ENCODE measurements at regions not wholly inside any gene's neighbourhood (a gene's known extent, or its start where the extent isn't known, plus 50 kb on each side); places are given as distances from the start of the nearest gene placed in this dataset.

- no peak overlapping the region for H3K9ac ChIP-seq
- no peak overlapping the region for H3K27ac ChIP-seq
- H3K9me3 ChIP-seq (ENCODE audit: control insufficient read depth, low read length) = no peaks in the 10 kb centered on the region
- H3K27me3 ChIP-seq (ENCODE audit: control insufficient read depth, insufficient read depth, low read length) = no peaks in the 10 kb centered on the region
- no peak overlapping the region for H3K4me2 ChIP-seq (ENCODE audit: low read length)
- no peaks in the 10 kb centered on the region for H3K4me1 ChIP-seq
- H3K4me3 ChIP-seq (ENCODE audit: low read depth, low read length) = no peak overlapping the region
- H2AFZ ChIP-seq = no peak overlapping the region
- H3K79me2 ChIP-seq = no peaks in the 10 kb centered on the region
- TF ChIP-seq, protein P1, sequence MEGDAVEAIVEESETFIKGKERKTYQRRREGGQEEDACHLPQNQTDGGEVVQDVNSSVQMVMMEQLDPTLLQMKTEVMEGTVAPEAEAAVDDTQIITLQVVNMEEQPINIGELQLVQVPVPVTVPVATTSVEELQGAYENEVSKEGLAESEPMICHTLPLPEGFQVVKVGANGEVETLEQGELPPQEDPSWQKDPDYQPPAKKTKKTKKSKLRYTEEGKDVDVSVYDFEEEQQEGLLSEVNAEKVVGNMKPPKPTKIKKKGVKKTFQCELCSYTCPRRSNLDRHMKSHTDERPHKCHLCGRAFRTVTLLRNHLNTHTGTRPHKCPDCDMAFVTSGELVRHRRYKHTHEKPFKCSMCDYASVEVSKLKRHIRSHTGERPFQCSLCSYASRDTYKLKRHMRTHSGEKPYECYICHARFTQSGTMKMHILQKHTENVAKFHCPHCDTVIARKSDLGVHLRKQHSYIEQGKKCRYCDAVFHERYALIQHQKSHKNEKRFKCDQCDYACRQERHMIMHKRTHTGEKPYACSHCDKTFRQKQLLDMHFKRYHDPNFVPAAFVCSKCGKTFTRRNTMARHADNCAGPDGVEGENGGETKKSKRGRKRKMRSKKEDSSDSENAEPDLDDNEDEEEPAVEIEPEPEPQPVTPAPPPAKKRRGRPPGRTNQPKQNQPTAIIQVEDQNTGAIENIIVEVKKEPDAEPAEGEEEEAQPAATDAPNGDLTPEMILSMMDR (IDR thresholded peaks at IDR 0.05) = no peak
- no peaks in the 10 kb centered on the region for H3K36me3 ChIP-seq (ENCODE audit: control insufficient read depth, insufficient read depth, low read length)
Measured at GRCh38 chr2:142347751-142348150, 216.9 kb upstream of the LRP1B start.

GRCh38 chr2:142339261-142339660, 208.4 kb upstream of the LRP1B start:
- Histone ChIP-seq H3K4me1 (no peaks in the 10 kb centered on the region), H3K79me2 (no peaks in the 10 kb centered on the region), H3K9ac (no peak overlapping the region), H3K9me3 (ENCODE audit: control insufficient read depth, low read length) (no peaks in the 10 kb centered on the region), H3K27ac (no peak overlapping the region), H3K4me2 (ENCODE audit: low read length) (no peak overlapping the region), H3K4me3 (ENCODE audit: low read depth, low read length) (no peak overlapping the region), H2AFZ (no peak overlapping the region), H3K27me3 (ENCODE audit: control insufficient read depth, insufficient read depth, low read length) (no peaks in the 10 kb centered on the region), H3K36me3 (ENCODE audit: control insufficient read depth, insufficient read depth, low read length) (no peaks in the 10 kb centered on the region)
- TF ChIP-seq, protein P1 (IDR thresholded peaks at IDR 0.05) = no peak

- Histone ChIP-seq H3K27me3 (ENCODE audit: control insufficient read depth, insufficient read depth, low read length) (no peaks in the 10 kb centered on the region), H3K4me2 (ENCODE audit: low read length) (no peak overlapping the region), H3K4me3 (ENCODE audit: low read depth, low read length) (no peak overlapping the region), H3K9ac (no peak overlapping the region), H3K36me3 (ENCODE audit: control insufficient read depth, insufficient read depth, low read length) (no peaks in the 10 kb centered on the region), H3K9me3 (ENCODE audit: control insufficient read depth, low read length) (no peaks in the 10 kb centered on the region), H3K79me2 (no peaks in the 10 kb centered on the region), H2AFZ (no peak overlapping the region), H3K27ac (no peak overlapping the region), H3K4me1 (no peaks in the 10 kb centered on the region)
- TF ChIP-seq, protein P1 (IDR thresholded peaks at IDR 0.05) = no peak
Measured at GRCh38 chr2:142332196-142332595, 201.4 kb upstream of the LRP1B start.

GRCh38 chr2:142330458-142330857, 199.6 kb upstream of the LRP1B start:
- no peak overlapping the region for H3K4me2 ChIP-seq (ENCODE audit: low read length)
- H3K27ac ChIP-seq = no peak overlapping the region
- H3K9me3 ChIP-seq (ENCODE audit: control insufficient read depth, low read length) = no peaks in the 10 kb centered on the region
- no peaks in the 10 kb centered on the region for H3K36me3 ChIP-seq (ENCODE audit: control insufficient read depth, insufficient read depth, low read length)
- no peaks in the 10 kb centered on the region for H3K27me3 ChIP-seq (ENCODE audit: control insufficient read depth, insufficient read depth, low read length)
- H3K4me1 ChIP-seq = no peaks in the 10 kb centered on the region
- no peak overlapping the region for H2AFZ ChIP-seq
- H3K9ac ChIP-seq = no peak overlapping the region
- TF ChIP-seq, protein P1 (IDR thresholded peaks at IDR 0.05) = no peak
- H3K79me2 ChIP-seq = no peaks in the 10 kb centered on the region
- no peak overlapping the region for H3K4me3 ChIP-seq (ENCODE audit: low read depth, low read length)

- Histone ChIP-seq H3K4me3 (ENCODE audit: low read depth, low read length) (no peak overlapping the region), H3K36me3 (ENCODE audit: control insufficient read depth, insufficient read depth, low read length) (no peaks in the 10 kb centered on the region), H3K4me2 (ENCODE audit: low read length) (no peak overlapping the region), H3K27ac (no peak overlapping the region), H3K4me1 (no peaks in the 10 kb centered on the region), H3K27me3 (ENCODE audit: control insufficient read depth, insufficient read depth, low read length) (no peaks in the 10 kb centered on the region), H3K79me2 (no peaks in the 10 kb centered on the region), H3K9me3 (ENCODE audit: control insufficient read depth, low read length) (no peaks in the 10 kb centered on the region), H2AFZ (no peak overlapping the region), H3K9ac (no peak overlapping the region)
- TF ChIP-seq, protein P1 (IDR thresholded peaks at IDR 0.05) = no peak
Measured at GRCh38 chr2:142325870-142326269, 195.1 kb upstream of the LRP1B start.
